OCI-LY1 (cell line): ENCODE measurements at regions not wholly inside any gene's neighbourhood (a gene's known extent, or its start where the extent isn't known, plus 50 kb on each side); places are given as distances from the start of the nearest gene placed in this dataset.
"Not testable (repeated sequence)": the region's sequence is repeated elsewhere in the genome, so short reads cannot be mapped to it uniquely, and the experiment has no call there.

ENCODE experiments used
- H2AFZ ChIP-seq: fragments of 200-600 bp; sonication (generic), shearing (Covaris generic); 2 replicates; pipeline ENCODE4 v1.6.0; 2014; ENCODE audit warnings: antibody characterized with exemption, mild to moderate bottlenecking, low read length
- H3F3A ChIP-seq: fragments of 200-600 bp; sonication (generic), shearing (Covaris generic); 2 replicates; pipeline ENCODE4 v1.6.0; 2014; ENCODE audit warnings: mild to moderate bottlenecking, antibody characterized with exemption, low read length, moderate library complexity; ENCODE audit not compliant: insufficient read depth
- H3K27ac ChIP-seq: fragments of 200-600 bp; sonication (generic); 2 replicates; pipeline ENCODE4 v1.5.1; 2014; ENCODE audit warnings: low read length, mixed run types, mild to moderate bottlenecking, low read depth; ENCODE audit not compliant: poor library complexity, severe bottlenecking
- H3K27me3 ChIP-seq: fragments of 200-600 bp; sonication (generic); 2 replicates; pipeline ENCODE4 v1.6.0; 2014; ENCODE audit warnings: antibody characterized with exemption, mild to moderate bottlenecking, low read length, moderate library complexity; ENCODE audit not compliant: insufficient read depth
- H3K36me3 ChIP-seq: fragments of 200-600 bp; sonication (generic); 2 replicates; pipeline ENCODE4 v1.6.1; 2014; ENCODE audit warnings: mild to moderate bottlenecking, antibody characterized with exemption, low read length, moderate library complexity, mixed read lengths; ENCODE audit not compliant: insufficient read depth
- H3K4me1 ChIP-seq: fragments of 200-600 bp; sonication (generic); 2 replicates; pipeline ENCODE4 v1.5.1; 2014; ENCODE audit warnings: mild to moderate bottlenecking, low read length, moderate library complexity; ENCODE audit not compliant: insufficient read depth, severe bottlenecking
- H3K4me2 ChIP-seq: fragments of 200-600 bp; sonication (generic), shearing (Covaris generic); 2 replicates; pipeline ENCODE4 v1.6.1; 2014; ENCODE audit warnings: low read length
- H3K4me3 ChIP-seq: fragments of 200-600 bp; sonication (generic); 2 replicates; pipeline ENCODE4 v1.5.1; 2014; ENCODE audit warnings: low read length, low read depth, mild to moderate bottlenecking, mixed read lengths; ENCODE audit not compliant: poor library complexity, severe bottlenecking
- H3K79me2 ChIP-seq: fragments of 200-600 bp; shearing (Covaris generic); 2 replicates; pipeline ENCODE4 v1.6.1; 2016; ENCODE audit warnings: mixed run types, low read length, mixed read lengths; ENCODE audit not compliant: insufficient read depth
- H3K9ac ChIP-seq: fragments of 200-600 bp; sonication (generic), shearing (Covaris generic); 2 replicates; pipeline ENCODE4 v1.6.1; 2014; ENCODE audit warnings: mild to moderate bottlenecking, low read length, mixed read lengths
- H3K9me2 ChIP-seq: fragments of 200-600 bp; sonication (generic), shearing (Covaris generic); 2 replicates; pipeline ENCODE4 v1.6.1; 2014; ENCODE audit warnings: low read depth, mild to moderate bottlenecking, low read length, mixed read lengths
- H3K9me3 ChIP-seq: fragments of 200-600 bp; shearing (Covaris generic); 2 replicates; pipeline ENCODE4 v1.6.1; 2014; ENCODE audit warnings: low read length, mixed read lengths
- H4K20me1 ChIP-seq: fragments of 200-600 bp; sonication (generic), shearing (Covaris generic); 2 replicates; pipeline ENCODE4 v1.6.0; 2016; ENCODE audit warnings: mild to moderate bottlenecking, low read length; ENCODE audit not compliant: insufficient read depth
- EZH2 ChIP-seq: fragments of 200-600 bp; sonication (generic), shearing (Covaris generic); IDR thresholded peaks from 2 replicates; pipeline ENCODE4 v1.8.0; 2017; ENCODE audit warnings: borderline replicate concordance, mixed run types, mild to moderate bottlenecking, antibody characterized with exemption, low read length, moderate library complexity, mixed read lengths
- TF ChIP-seq, protein P1 (sequence below): fragments of 200-600 bp; sonication (generic), shearing (Covaris generic); IDR thresholded peaks from 2 replicates; pipeline ENCODE4 v1.5.1; 2017; ENCODE audit warnings: mild to moderate bottlenecking, antibody characterized with exemption, low read length, moderate library complexity, mixed read lengths

- TF ChIP-seq, protein P1, sequence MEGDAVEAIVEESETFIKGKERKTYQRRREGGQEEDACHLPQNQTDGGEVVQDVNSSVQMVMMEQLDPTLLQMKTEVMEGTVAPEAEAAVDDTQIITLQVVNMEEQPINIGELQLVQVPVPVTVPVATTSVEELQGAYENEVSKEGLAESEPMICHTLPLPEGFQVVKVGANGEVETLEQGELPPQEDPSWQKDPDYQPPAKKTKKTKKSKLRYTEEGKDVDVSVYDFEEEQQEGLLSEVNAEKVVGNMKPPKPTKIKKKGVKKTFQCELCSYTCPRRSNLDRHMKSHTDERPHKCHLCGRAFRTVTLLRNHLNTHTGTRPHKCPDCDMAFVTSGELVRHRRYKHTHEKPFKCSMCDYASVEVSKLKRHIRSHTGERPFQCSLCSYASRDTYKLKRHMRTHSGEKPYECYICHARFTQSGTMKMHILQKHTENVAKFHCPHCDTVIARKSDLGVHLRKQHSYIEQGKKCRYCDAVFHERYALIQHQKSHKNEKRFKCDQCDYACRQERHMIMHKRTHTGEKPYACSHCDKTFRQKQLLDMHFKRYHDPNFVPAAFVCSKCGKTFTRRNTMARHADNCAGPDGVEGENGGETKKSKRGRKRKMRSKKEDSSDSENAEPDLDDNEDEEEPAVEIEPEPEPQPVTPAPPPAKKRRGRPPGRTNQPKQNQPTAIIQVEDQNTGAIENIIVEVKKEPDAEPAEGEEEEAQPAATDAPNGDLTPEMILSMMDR: no peak
- TF ChIP-seq EZH2: no peak
- no peaks in the 10 kb centered on the region for H3K27me3 ChIP-seq
- no peaks in the 10 kb centered on the region for H4K20me1 ChIP-seq
Measured at GRCh38 chr17:34474706-34475105, 104.7 kb upstream of the TMEM132E start.

DNA sequence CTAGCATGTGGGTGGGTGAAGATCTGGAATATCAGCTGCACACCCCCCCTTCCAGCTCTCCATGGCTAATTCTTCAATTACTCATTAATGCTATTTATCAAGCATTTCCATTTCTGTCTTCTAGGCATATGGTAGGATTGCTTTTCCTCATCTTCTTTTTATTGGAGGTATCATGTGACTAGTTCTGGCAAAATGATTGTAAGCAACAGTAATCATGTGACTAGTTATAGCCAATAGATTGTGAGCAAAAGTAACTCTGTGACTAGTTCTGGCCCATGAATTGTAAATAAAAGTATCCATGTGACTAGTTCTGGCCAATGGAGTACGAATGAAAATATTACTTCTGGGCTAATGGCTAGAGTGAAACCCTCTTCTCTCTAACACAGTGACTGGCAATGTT, 107.0 kb upstream of the TMEM132E start:
- H3K27ac ChIP-seq: no peak overlapping the region
- H3K9me2 ChIP-seq: no peaks in the 10 kb centered on the region
- H3K4me2 ChIP-seq: no peak overlapping the region
- no peaks in the 10 kb centered on the region for H3K79me2 ChIP-seq
- H3F3A ChIP-seq: no peaks in the 10 kb centered on the region
- no peak overlapping the region for H2AFZ ChIP-seq
- H3K9me3 ChIP-seq: no peaks in the 10 kb centered on the region
- no peak overlapping the region for H3K4me3 ChIP-seq
- H3K4me1 ChIP-seq: no peaks in the 10 kb centered on the region
- H3K36me3 ChIP-seq: no peaks in the 10 kb centered on the region
- H3K9ac ChIP-seq: no peak overlapping the region
- TF ChIP-seq, protein P1: no peak
- TF ChIP-seq EZH2: no peak
- H4K20me1 ChIP-seq: no peaks in the 10 kb centered on the region
- H3K27me3 ChIP-seq: no peaks in the 10 kb centered on the region

More at GRCh38 chr17:34474706-34475105, 104.7 kb upstream of the TMEM132E start:
- Histone ChIP-seq H3K4me1 (no peaks in the 10 kb centered on the region), H3K79me2 (no peaks in the 10 kb centered on the region), H3K9ac (no peak overlapping the region), H3K36me3 (no peaks in the 10 kb centered on the region), H3K4me3 (no peak overlapping the region), H2AFZ (no peak overlapping the region), H3K27ac (no peak overlapping the region), H3K9me3 (no peaks in the 10 kb centered on the region), H3F3A (no peaks in the 10 kb centered on the region), H3K9me2 (no peaks in the 10 kb centered on the region), H3K4me2 (no peak overlapping the region)

GRCh38 chr17:34471278-34471677, 108.1 kb upstream of the TMEM132E start:
- H4K20me1 ChIP-seq, H3K9ac ChIP-seq, H3K27me3 ChIP-seq, H3F3A ChIP-seq, H3K4me3 ChIP-seq, H3K36me3 ChIP-seq, H3K9me3 ChIP-seq, H2AFZ ChIP-seq, H3K79me2 ChIP-seq, H3K4me1 ChIP-seq, H3K27ac ChIP-seq, H3K4me2 ChIP-seq, H3K9me2 ChIP-seq: not testable (repeated sequence)

DNA sequence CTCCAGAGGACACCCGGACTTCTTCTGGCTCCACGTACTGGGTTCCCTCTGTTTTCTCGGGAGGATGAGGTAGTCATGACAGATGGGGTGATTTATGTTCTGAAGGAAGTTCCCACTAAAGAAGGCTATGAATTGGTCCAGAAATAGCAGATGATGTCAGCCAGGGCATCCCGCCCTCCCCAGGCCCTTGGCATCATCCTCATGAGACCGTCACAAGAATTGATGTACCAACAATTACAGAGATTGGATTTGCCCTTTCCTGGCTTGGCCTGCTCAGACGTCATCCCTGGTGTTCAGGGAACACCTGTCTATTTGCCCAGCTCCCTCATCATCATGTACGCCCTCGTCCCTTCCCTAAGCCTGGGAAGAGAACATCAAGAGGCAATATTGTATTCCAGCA, 102.8 kb upstream of the CCL1 start:
- Histone ChIP-seq H3K4me3 (no peak overlapping the region), H3K9me3 (no peaks in the 10 kb centered on the region)

More for the DNA sequence above, 102.8 kb upstream of the CCL1 start:
- Histone ChIP-seq H3K4me2 (no peak overlapping the region), H2AFZ (no peak overlapping the region), H3K36me3 (no peaks in the 10 kb centered on the region), H3K27me3 (no peaks in the 10 kb centered on the region), H3K79me2 (no peaks in the 10 kb centered on the region), H3K4me1 (no peaks in the 10 kb centered on the region), H4K20me1 (no peaks in the 10 kb centered on the region), H3K9ac (no peak overlapping the region), H3K27ac (no peak overlapping the region), H3F3A (no peaks in the 10 kb centered on the region), H3K9me2 (no peaks in the 10 kb centered on the region)
- TF ChIP-seq EZH2: no peak
- TF ChIP-seq, protein P1: no peak
